Liver (tissue), 8 donors: ENCODE measurements at regions not wholly inside any gene's neighbourhood (a gene's known extent, or its start where the extent isn't known, plus 50 kb on each side); places are given as distances from the start of the nearest gene placed in this dataset.

Experiments
- DNase-seq: peaks from one replicate; pipeline ENCODE4 v3.0.0-alpha.2; 2017; ENCODE audit warnings: low spot score
- H3K27ac ChIP-seq, 2 donors: one replicate each; pipeline ENCODE4 v1.7.0; 2013; ENCODE audit warnings: inconsistent platforms in 2 of 2, low read length in 2 of 2, control low read depth in 1 of 2, low read depth in 1 of 2, mild to moderate bottlenecking in 1 of 2
- H3K27me3 ChIP-seq, 4 donors: one replicate each; pipeline versions ENCODE4 v1.6.1 to v1.7.0; 2013; ENCODE audit warnings: low read length in 3 of 4, inconsistent platforms in 1 of 4, mild to moderate bottlenecking in 1 of 4, moderate library complexity in 1 of 4; ENCODE audit not compliant: control insufficient read depth in 4 of 4, insufficient read depth in 4 of 4
- H3K36me3 ChIP-seq, 4 donors: one replicate each; pipeline versions ENCODE4 v1.6.1 to v1.7.0; 2013; ENCODE audit warnings: low read length in 3 of 4, mild to moderate bottlenecking in 3 of 4, low read depth in 1 of 4, moderate library complexity in 1 of 4; ENCODE audit not compliant: control insufficient read depth in 4 of 4, insufficient read depth in 3 of 4
- H3K4me1 ChIP-seq, 4 donors: one replicate each; pipeline versions ENCODE4 v1.6.1 to v1.7.0; 2013; ENCODE audit warnings: low read length in 3 of 4, mild to moderate bottlenecking in 3 of 4, moderate library complexity in 1 of 4; ENCODE audit not compliant: control insufficient read depth in 4 of 4, insufficient read depth in 4 of 4
- H3K4me3 ChIP-seq, 3 donors: one replicate each; pipeline versions ENCODE4 v1.6.1 to v1.7.0; 2013; ENCODE audit warnings: low read length in 3 of 3, control low read depth in 1 of 3, low read depth in 1 of 3, mild to moderate bottlenecking in 1 of 3
- H3K9ac ChIP-seq, 2 donors: one replicate each; pipeline ENCODE4 v1.7.0; 2013; ENCODE audit warnings: low read length in 2 of 2, mild to moderate bottlenecking in 2 of 2, moderate library complexity in 2 of 2, control low read depth in 1 of 2, low read depth in 1 of 2
- H3K9me3 ChIP-seq, 4 donors: one replicate each; pipeline versions ENCODE4 v1.6.1 to v1.7.0; 2013; ENCODE audit warnings: low read length in 3 of 4; ENCODE audit not compliant: control insufficient read depth in 4 of 4
- ATF3 ChIP-seq: IDR thresholded peaks from 2 replicates; pipeline ENCODE4 v1.6.1; 2016; ENCODE audit warnings: antibody characterized with exemption
- CTCF ChIP-seq: fragments of 150-350 bp; IDR thresholded peaks from 2 replicates; pipeline ENCODE4 v1.5.1; 2017; ENCODE audit warnings: improper control_type of control experiment, low read depth, low read length; ENCODE audit not compliant: missing input control
- EGR1 ChIP-seq, 2 donors: IDR thresholded peaks; 2 replicates each; pipeline ENCODE4 v1.6.1; 2016 to 2018; ENCODE audit warnings: antibody characterized with exemption in 2 of 2, low read depth in 2 of 2
- FOXA1 ChIP-seq: IDR thresholded peaks from 2 replicates; pipeline ENCODE4 v1.6.1; 2016; ENCODE audit warnings: antibody characterized with exemption
- FOXA2 ChIP-seq: IDR thresholded peaks from 2 replicates; pipeline ENCODE4 v1.6.1; 2016; ENCODE audit warnings: antibody characterized with exemption
- GABPA ChIP-seq, 2 donors: IDR thresholded peaks in 1 of 2; conservative IDR thresholded peaks in 1 of 2; 2 replicates each; pipeline ENCODE4 v1.6.1; 2016; ENCODE audit warnings: antibody characterized with exemption in 2 of 2, mild to moderate bottlenecking in 1 of 2, moderate library complexity in 1 of 2
- HNF4A ChIP-seq, 2 donors: conservative IDR thresholded peaks; 2 replicates each; pipeline ENCODE4 v1.6.1; 2016; ENCODE audit warnings: antibody characterized with exemption in 2 of 2, mild to moderate bottlenecking in 2 of 2
- HNF4G ChIP-seq: IDR thresholded peaks from 2 replicates; pipeline ENCODE4 v1.6.1; 2016; ENCODE audit warnings: antibody characterized with exemption
- JUND ChIP-seq, 2 donors: IDR thresholded peaks; 2 replicates each; pipeline ENCODE4 v1.6.1; 2016; ENCODE audit warnings: antibody characterized with exemption in 2 of 2
- MAX ChIP-seq: IDR thresholded peaks from 2 replicates; pipeline ENCODE4 v1.6.1; 2016; ENCODE audit warnings: antibody characterized with exemption
- NR2F2 ChIP-seq: IDR thresholded peaks from 2 replicates; pipeline ENCODE4 v1.6.1; 2016; ENCODE audit warnings: antibody characterized with exemption
- RAD21 ChIP-seq, 2 donors: IDR thresholded peaks; 2 replicates each; pipeline ENCODE4 v1.6.1; 2016; ENCODE audit warnings: antibody characterized with exemption in 2 of 2, mild to moderate bottlenecking in 2 of 2
- REST ChIP-seq: IDR thresholded peaks from 2 replicates; pipeline ENCODE4 v1.6.1; 2016; ENCODE audit warnings: antibody characterized with exemption, mild to moderate bottlenecking
- RXRA ChIP-seq, 2 donors: IDR thresholded peaks; 2 replicates each; pipeline ENCODE4 v1.6.1; 2017 to 2018; ENCODE audit warnings: antibody characterized with exemption in 2 of 2, mild to moderate bottlenecking in 1 of 2
- SP1 ChIP-seq: IDR thresholded peaks from 2 replicates; pipeline ENCODE4 v1.6.1; 2018; ENCODE audit warnings: antibody characterized with exemption, mild to moderate bottlenecking
- TAF1 ChIP-seq: conservative IDR thresholded peaks from 2 replicates; pipeline ENCODE4 v1.6.1; 2016; ENCODE audit warnings: antibody characterized with exemption, mild to moderate bottlenecking
- YY1 ChIP-seq: IDR thresholded peaks from 2 replicates; pipeline ENCODE4 v1.6.1; 2016; ENCODE audit warnings: antibody characterized with exemption, mild to moderate bottlenecking
- ZBTB33 ChIP-seq: IDR thresholded peaks from 2 replicates; pipeline ENCODE4 v1.6.1; 2016; ENCODE audit warnings: antibody characterized with exemption
- WGBS: extraction: QIAGEN DNeasy Blood & Tissue Kit; methylation state at CpG from one replicate; pipeline ENCODE4 v1.1.7; 2013; 5-methylcytosine and 5-hydroxymethylcytosine counted together
- donor health status: healthy.
- donor health status: healthy.
- donor health status: healthy.
- donor health status: healthy.
- donor health status: healthy.

- WGBS: 83% methylated on average over 7 of the region's 7 CpGs
- no peaks in the 10 kb centered on the region for H3K36me3 ChIP-seq
- H3K4me3 ChIP-seq: no peak overlapping the region
- no peaks in the 10 kb centered on the region for H3K27me3 ChIP-seq
- H3K9ac ChIP-seq: no peak overlapping the region
- DNase-seq: no peak
- no peaks in the 10 kb centered on the region for H3K4me1 ChIP-seq
- TF ChIP-seq YY1: no peak
- TF ChIP-seq NR2F2: no peak
- TF ChIP-seq SP1: no peak
- TF ChIP-seq JUND (IDR thresholded peaks at IDR 0.05): no peak
- no peak for TF ChIP-seq GABPA (IDR thresholded peaks at IDR 0.05 in 1 of 2, conservative IDR thresholded peaks at IDR 0.05 in 1 of 2)
- TF ChIP-seq HNF4A (conservative IDR thresholded peaks at IDR 0.05): no peak
- no peak for TF ChIP-seq RAD21 (IDR thresholded peaks at IDR 0.05)
- TF ChIP-seq REST: no peak
- TF ChIP-seq FOXA2: no peak
- TF ChIP-seq HNF4G: no peak
- TF ChIP-seq ZBTB33: no peak
- TF ChIP-seq EGR1 (IDR thresholded peaks at IDR 0.05; ENCODE audit: low read depth in 2 of 2): no peak
- no peak for TF ChIP-seq RXRA (IDR thresholded peaks at IDR 0.05)
- TF ChIP-seq FOXA1: no peak
- TF ChIP-seq ATF3: no peak
- H3K27ac ChIP-seq: no peak overlapping the region
- peaks cover 0 to 3% (median 2%) of the 10 kb centered on the region in 4 donors for H3K9me3 ChIP-seq
Measured at GRCh38 chr10:130498042-130498441, 361.9 kb downstream of the GLRX3 start.

GRCh38 chr10:130498934-130499333 is 362.7 kb downstream of the GLRX3 start:
- H3K9ac ChIP-seq: no peak overlapping the region
- H3K4me3 ChIP-seq: no peak overlapping the region
- no peaks in the 10 kb centered on the region for H3K27me3 ChIP-seq
- peaks cover 0 to 3% (median 2%) of the 10 kb centered on the region in 4 donors for H3K9me3 ChIP-seq
- H3K36me3 ChIP-seq: no peaks in the 10 kb centered on the region
- H3K4me1 ChIP-seq: no peaks in the 10 kb centered on the region
- DNase-seq: no peak
- H3K27ac ChIP-seq: no peak overlapping the region
- WGBS: 72% methylated on average over 8 of the region's 8 CpGs
- TF ChIP-seq GABPA (IDR thresholded peaks at IDR 0.05 in 1 of 2, conservative IDR thresholded peaks at IDR 0.05 in 1 of 2) (no peak), ATF3 (no peak), SP1 (no peak), HNF4G (no peak), RXRA (IDR thresholded peaks at IDR 0.05) (no peak), EGR1 (IDR thresholded peaks at IDR 0.05; ENCODE audit: low read depth in 2 of 2) (no peak), MAX (no peak), FOXA1 (no peak), RAD21 (IDR thresholded peaks at IDR 0.05) (no peak), ZBTB33 (no peak), FOXA2 (no peak), CTCF (no peak), NR2F2 (no peak), TAF1 (no peak), JUND (IDR thresholded peaks at IDR 0.05) (no peak), YY1 (no peak), HNF4A (conservative IDR thresholded peaks at IDR 0.05) (no peak)
